ENCODE measurements at regions not wholly inside any gene's neighbourhood (a gene's known extent, or its start where the extent isn't known, plus 50 kb on each side); places are given as distances from the start of the nearest gene placed in this dataset.

DNA sequence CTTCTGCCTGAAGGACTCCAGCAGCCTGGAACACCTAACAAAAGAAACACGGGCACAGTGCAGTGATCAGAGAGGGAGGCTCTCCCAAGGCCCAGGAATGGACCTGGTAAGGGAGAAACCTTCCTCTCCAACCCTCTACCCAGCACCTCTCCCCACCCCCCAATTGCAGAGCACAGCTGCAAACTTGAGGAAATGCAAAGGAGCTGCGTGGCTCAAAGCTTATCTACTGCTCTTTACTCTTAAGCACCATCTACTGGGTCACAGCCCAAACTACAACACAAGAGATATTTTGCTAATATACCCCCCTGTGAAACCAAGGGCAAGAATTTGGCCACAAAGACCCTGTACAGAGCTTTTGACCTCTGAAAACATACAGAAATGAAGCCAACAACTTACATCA, 328.3 kb downstream of the OXSM start:
- H3K4me2 ChIP-seq (ENCODE audit: low read length), result no peak overlapping the region
- H3K79me2 ChIP-seq (replicated peaks; ENCODE audit: insufficient read depth, low read length), result no peaks in the 10 kb centered on the region
- no peaks in the 10 kb centered on the region for H4K20me1 ChIP-seq (ENCODE audit: insufficient read depth)
- no peaks in the 10 kb centered on the region for H3F3A ChIP-seq (ENCODE audit: insufficient read depth, low read length, poor library complexity, severe bottlenecking)
- H2AFZ ChIP-seq (ENCODE audit: low read depth, low read length), result no peak overlapping the region
- no peak overlapping the region for H3K27ac ChIP-seq (ENCODE audit: low read length)
- H3K36me3 ChIP-seq (ENCODE audit: insufficient read depth, low read length), result no peaks in the 10 kb centered on the region
- no peak for TF ChIP-seq POLR2AphosphoS5 (IDR thresholded peaks at IDR 0.05)
- TF ChIP-seq EP300 (conservative IDR thresholded peaks at IDR 0.05; ENCODE audit: poor library complexity, severe bottlenecking), result no peak
- no peak for TF ChIP-seq TAF1 (IDR thresholded peaks at IDR 0.05; ENCODE audit: low read depth)
- TF ChIP-seq EZH2 (IDR thresholded peaks at IDR 0.05; ENCODE audit: borderline replicate concordance, insufficient read depth, low read length, poor library complexity, severe bottlenecking), result no peak
- TF ChIP-seq MXI1 (conservative IDR thresholded peaks at IDR 0.05; ENCODE audit: poor library complexity, severe bottlenecking), result no peak
- peak; percentile 32 for TF ChIP-seq RAD21 (conservative IDR thresholded peaks at IDR 0.05)
- peak; percentile 32 for TF ChIP-seq SMC3 (conservative IDR thresholded peaks at IDR 0.05; ENCODE audit: poor library complexity)
- no peak for TF ChIP-seq REST (IDR thresholded peaks at IDR 0.05; ENCODE audit: borderline replicate concordance)
- TF ChIP-seq CTCF (IDR thresholded peaks at IDR 0.05; ENCODE audit: poor library complexity, severe bottlenecking), result peak; percentile 33
- H3K4me3 ChIP-seq (ENCODE audit: low read length), result no peak overlapping the region
- H3K27me3 ChIP-seq (ENCODE audit: insufficient read depth, low read depth, low read length), result no peaks in the 10 kb centered on the region
- no peaks in the 10 kb centered on the region for H3K9me3 ChIP-seq (ENCODE audit: low read length)
- no peak overlapping the region for H3K9ac ChIP-seq (ENCODE audit: low read length)
- no peaks in the 10 kb centered on the region for H3K9me2 ChIP-seq (ENCODE audit: insufficient read depth, low read length)

DNA sequence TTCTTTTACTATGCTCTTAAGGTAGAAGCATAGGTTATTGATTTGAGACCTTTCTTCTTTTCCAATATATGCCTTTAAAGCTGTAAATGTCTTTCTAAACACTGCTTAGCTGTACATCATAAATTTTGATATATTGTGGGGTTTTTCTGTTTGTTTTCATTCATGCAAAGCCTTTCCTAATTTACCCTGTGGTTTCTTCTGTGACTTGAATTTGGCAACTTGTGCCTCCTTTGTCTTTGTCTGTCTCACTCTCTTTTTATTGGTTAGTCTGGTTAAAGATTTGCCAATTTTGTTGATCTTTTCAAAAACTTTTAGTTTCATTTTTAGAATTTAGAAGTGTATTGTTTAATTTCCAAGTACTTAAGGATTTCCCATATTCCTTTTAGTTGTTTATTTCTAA, 343.1 kb downstream of the OXSM start:
- Histone ChIP-seq H2AFZ (ENCODE audit: low read depth, low read length) (no peak overlapping the region), H3K4me2 (ENCODE audit: low read length) (no peak overlapping the region), H3K79me2 (replicated peaks; ENCODE audit: insufficient read depth, low read length) (no peaks in the 10 kb centered on the region), H3K27ac (ENCODE audit: low read length) (no peak overlapping the region), H3K4me3 (ENCODE audit: low read length) (no peak overlapping the region), H4K20me1 (ENCODE audit: insufficient read depth) (no peaks in the 10 kb centered on the region), H3K9me2 (ENCODE audit: insufficient read depth, low read length) (no peaks in the 10 kb centered on the region), H3K9ac (ENCODE audit: low read length) (no peak overlapping the region), H3F3A (ENCODE audit: insufficient read depth, low read length, poor library complexity, severe bottlenecking) (no peaks in the 10 kb centered on the region), H3K9me3 (ENCODE audit: low read length) (no peaks in the 10 kb centered on the region), H3K27me3 (ENCODE audit: insufficient read depth, low read depth, low read length) (no peaks in the 10 kb centered on the region), H3K36me3 (ENCODE audit: insufficient read depth, low read length) (no peaks in the 10 kb centered on the region)
- TF ChIP-seq REST (IDR thresholded peaks at IDR 0.05; ENCODE audit: borderline replicate concordance) (no peak), EP300 (conservative IDR thresholded peaks at IDR 0.05; ENCODE audit: poor library complexity, severe bottlenecking) (no peak), POLR2AphosphoS5 (IDR thresholded peaks at IDR 0.05) (no peak), CTCF (IDR thresholded peaks at IDR 0.05; ENCODE audit: poor library complexity, severe bottlenecking) (no peak), MXI1 (conservative IDR thresholded peaks at IDR 0.05; ENCODE audit: poor library complexity, severe bottlenecking) (no peak), EZH2 (IDR thresholded peaks at IDR 0.05; ENCODE audit: borderline replicate concordance, insufficient read depth, low read length, poor library complexity, severe bottlenecking) (no peak), RAD21 (conservative IDR thresholded peaks at IDR 0.05) (no peak), SMC3 (conservative IDR thresholded peaks at IDR 0.05; ENCODE audit: poor library complexity) (no peak), TAF1 (IDR thresholded peaks at IDR 0.05; ENCODE audit: low read depth) (no peak)

All from neural cell (in vitro differentiated cells).